ENCODE measurements at regions not wholly inside any gene's neighbourhood (a gene's known extent, or its start where the extent isn't known, plus 50 kb on each side); places are given as distances from the start of the nearest gene placed in this dataset.

DNA sequence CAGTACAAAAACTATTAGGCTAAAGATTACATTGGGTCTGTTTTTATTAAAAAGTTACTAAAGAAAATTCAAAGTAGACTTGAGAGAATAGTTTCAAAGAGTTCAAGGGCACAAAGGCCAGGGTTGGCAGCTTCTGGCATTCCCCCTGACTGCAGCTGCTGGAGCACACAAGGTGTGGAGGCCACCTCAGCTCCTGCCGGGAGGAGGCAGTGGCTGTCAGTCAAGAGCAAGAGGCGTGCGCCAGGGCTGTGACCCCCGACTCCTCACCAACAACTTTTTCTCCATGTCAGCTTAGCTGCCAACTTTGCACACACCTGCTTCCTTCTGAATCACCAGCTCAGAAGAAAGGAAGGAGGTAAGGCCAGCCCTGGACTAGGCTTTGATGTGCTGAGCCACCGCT is 144.6 kb upstream of the PLXNA4 start:
- H3K9ac ChIP-seq (ENCODE audit: low read length) = no peak overlapping the region
- H4K20me1 ChIP-seq (ENCODE audit: insufficient read depth, low read length) = no peaks in the 10 kb centered on the region
- no peak for TF ChIP-seq EZH2phosphoT487 (IDR thresholded peaks at IDR 0.05; ENCODE audit: low read depth)
- TF ChIP-seq, protein P1, sequence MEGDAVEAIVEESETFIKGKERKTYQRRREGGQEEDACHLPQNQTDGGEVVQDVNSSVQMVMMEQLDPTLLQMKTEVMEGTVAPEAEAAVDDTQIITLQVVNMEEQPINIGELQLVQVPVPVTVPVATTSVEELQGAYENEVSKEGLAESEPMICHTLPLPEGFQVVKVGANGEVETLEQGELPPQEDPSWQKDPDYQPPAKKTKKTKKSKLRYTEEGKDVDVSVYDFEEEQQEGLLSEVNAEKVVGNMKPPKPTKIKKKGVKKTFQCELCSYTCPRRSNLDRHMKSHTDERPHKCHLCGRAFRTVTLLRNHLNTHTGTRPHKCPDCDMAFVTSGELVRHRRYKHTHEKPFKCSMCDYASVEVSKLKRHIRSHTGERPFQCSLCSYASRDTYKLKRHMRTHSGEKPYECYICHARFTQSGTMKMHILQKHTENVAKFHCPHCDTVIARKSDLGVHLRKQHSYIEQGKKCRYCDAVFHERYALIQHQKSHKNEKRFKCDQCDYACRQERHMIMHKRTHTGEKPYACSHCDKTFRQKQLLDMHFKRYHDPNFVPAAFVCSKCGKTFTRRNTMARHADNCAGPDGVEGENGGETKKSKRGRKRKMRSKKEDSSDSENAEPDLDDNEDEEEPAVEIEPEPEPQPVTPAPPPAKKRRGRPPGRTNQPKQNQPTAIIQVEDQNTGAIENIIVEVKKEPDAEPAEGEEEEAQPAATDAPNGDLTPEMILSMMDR (IDR thresholded peaks at IDR 0.05; ENCODE audit: low read depth, low read length) = no peak
- H3K27ac ChIP-seq (ENCODE audit: low read length) = no peak overlapping the region
- H3K79me2 ChIP-seq (ENCODE audit: low read length) = no peaks in the 10 kb centered on the region
- no peak overlapping the region for H2AFZ ChIP-seq (ENCODE audit: low read depth, low read length)
- H3K4me1 ChIP-seq (ENCODE audit: low read length) = no peaks in the 10 kb centered on the region
- no peak overlapping the region for H3K4me3 ChIP-seq (ENCODE audit: low read length)
- no peak overlapping the region for H3K4me2 ChIP-seq (ENCODE audit: low read length)
- peaks cover 3% of the 10 kb centered on the region; the same call in 1 of the 2 replicates for H3K27me3 ChIP-seq (ENCODE audit: low read depth, low read length)
- no peaks in the 10 kb centered on the region for H3K36me3 ChIP-seq (replicated peaks; ENCODE audit: low read depth, low read length)
- H3K9me3 ChIP-seq (ENCODE audit: insufficient read depth, low read length) = no peaks in the 10 kb centered on the region

DNA sequence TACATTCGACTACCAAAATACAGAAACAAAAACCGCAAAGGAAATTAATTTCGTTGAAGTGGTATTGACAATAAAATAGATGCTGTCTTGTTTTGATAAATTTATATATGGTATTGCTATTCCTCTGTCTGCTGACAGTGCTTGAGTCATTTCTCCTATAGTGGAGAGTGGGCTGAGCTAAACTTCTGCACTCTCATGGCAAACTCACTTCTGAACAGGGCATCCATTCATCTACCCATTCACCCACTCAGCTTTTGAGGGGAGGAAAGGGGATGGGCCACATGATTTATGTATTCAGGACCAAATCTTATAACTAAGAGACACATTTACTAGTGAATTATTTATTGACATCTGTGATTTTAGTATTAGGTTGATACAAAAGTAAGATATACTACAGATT is 137.6 kb upstream of the PLXNA4 start:
- no peak overlapping the region for H3K4me2 ChIP-seq (ENCODE audit: low read length)
- H3K27ac ChIP-seq (ENCODE audit: low read length) = no peak overlapping the region
- TF ChIP-seq, protein P1 (IDR thresholded peaks at IDR 0.05; ENCODE audit: low read depth, low read length) = no peak
- TF ChIP-seq EZH2phosphoT487 (IDR thresholded peaks at IDR 0.05; ENCODE audit: low read depth) = no peak
- H3K36me3 ChIP-seq (replicated peaks; ENCODE audit: low read depth, low read length) = no peaks in the 10 kb centered on the region
- H2AFZ ChIP-seq (ENCODE audit: low read depth, low read length) = no peak overlapping the region
- H3K4me1 ChIP-seq (ENCODE audit: low read length) = no peaks in the 10 kb centered on the region
- no peaks in the 10 kb centered on the region for H3K79me2 ChIP-seq (ENCODE audit: low read length)
- peaks cover 3% of the 10 kb centered on the region; the same call in 1 of the 2 replicates for H3K27me3 ChIP-seq (ENCODE audit: low read depth, low read length)
- no peaks in the 10 kb centered on the region for H4K20me1 ChIP-seq (ENCODE audit: insufficient read depth, low read length)
- H3K4me3 ChIP-seq (ENCODE audit: low read length) = no peak overlapping the region
- H3K9me3 ChIP-seq (ENCODE audit: insufficient read depth, low read length) = no peaks in the 10 kb centered on the region
- H3K9ac ChIP-seq (ENCODE audit: low read length) = no peak overlapping the region

DNA sequence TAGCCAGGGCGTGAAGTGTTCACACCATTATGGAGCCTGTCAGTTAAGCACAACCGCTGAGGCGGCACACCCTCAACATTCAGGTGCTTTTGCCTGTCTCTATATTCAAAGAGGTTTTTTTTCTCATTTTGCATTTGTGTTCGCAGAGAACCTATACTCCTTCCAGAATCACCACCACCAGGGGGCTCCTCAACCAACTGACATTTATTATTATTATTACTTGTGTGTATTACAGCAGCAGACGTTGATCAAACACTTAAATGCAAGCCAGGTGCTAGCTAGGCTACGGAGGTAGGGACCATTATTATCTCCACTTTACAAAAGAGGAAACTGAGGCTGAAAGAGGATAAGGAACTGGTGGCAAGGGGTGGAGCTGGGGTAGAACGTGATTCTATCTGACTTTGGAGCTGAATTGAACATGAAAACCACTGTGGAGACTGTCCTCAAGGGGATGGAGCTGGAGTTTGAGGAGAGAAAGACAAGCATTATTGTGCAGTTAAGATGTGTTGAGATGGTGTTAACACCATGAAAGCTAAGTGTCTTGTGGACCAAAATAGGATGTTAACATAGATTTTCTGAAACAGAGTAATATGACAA is 133.8 kb upstream of the PLXNA4 start:
- H3K27me3 ChIP-seq (ENCODE audit: low read depth, low read length) = no peaks in the 10 kb centered on the region; the same call in 1 of the 2 replicates
- H3K4me1 ChIP-seq (ENCODE audit: low read length) = no peaks in the 10 kb centered on the region
- H3K27ac ChIP-seq (ENCODE audit: low read length) = no peak overlapping the region
- H4K20me1 ChIP-seq (ENCODE audit: insufficient read depth, low read length) = no peaks in the 10 kb centered on the region
- H3K4me3 ChIP-seq (ENCODE audit: low read length) = no peak overlapping the region
- no peak overlapping the region for H2AFZ ChIP-seq (ENCODE audit: low read depth, low read length)
- H3K79me2 ChIP-seq (ENCODE audit: low read length) = no peaks in the 10 kb centered on the region
- no peak overlapping the region for H3K9ac ChIP-seq (ENCODE audit: low read length)
- no peak overlapping the region for H3K4me2 ChIP-seq (ENCODE audit: low read length)
- no peak for TF ChIP-seq EZH2phosphoT487 (IDR thresholded peaks at IDR 0.05; ENCODE audit: low read depth)
- TF ChIP-seq, protein P1 (IDR thresholded peaks at IDR 0.05; ENCODE audit: low read depth, low read length) = peak; percentile 58
- no peaks in the 10 kb centered on the region for H3K9me3 ChIP-seq (ENCODE audit: insufficient read depth, low read length)
- no peaks in the 10 kb centered on the region for H3K36me3 ChIP-seq (replicated peaks; ENCODE audit: low read depth, low read length)

DNA sequence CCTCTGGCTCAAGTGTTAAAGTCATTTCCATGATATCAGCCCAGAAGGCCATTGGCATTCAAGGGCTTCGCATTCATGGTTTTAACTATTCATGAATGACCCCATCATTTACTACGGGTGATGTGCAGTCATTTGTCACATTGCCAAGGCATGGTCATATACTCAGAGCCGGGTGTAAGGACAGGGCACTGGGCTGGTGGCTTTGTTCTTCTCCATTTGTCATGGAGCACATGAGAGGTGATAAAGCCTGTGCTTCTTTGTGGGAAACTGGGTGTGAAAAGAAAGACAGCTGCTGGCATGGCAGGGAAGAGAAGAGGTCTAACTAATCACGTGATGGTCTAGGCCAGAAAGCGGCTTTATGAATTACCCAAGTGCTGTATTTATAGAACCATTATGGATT is 132.2 kb upstream of the PLXNA4 start:
- H3K9me3 ChIP-seq (ENCODE audit: insufficient read depth, low read length) = no peaks in the 10 kb centered on the region
- no peaks in the 10 kb centered on the region for H3K4me1 ChIP-seq (ENCODE audit: low read length)
- no peak overlapping the region for H3K4me2 ChIP-seq (ENCODE audit: low read length)
- no peaks in the 10 kb centered on the region for H4K20me1 ChIP-seq (ENCODE audit: insufficient read depth, low read length)
- H3K36me3 ChIP-seq (replicated peaks; ENCODE audit: low read depth, low read length) = no peaks in the 10 kb centered on the region
- no peaks in the 10 kb centered on the region for H3K79me2 ChIP-seq (ENCODE audit: low read length)
- H3K4me3 ChIP-seq (ENCODE audit: low read length) = no peak overlapping the region
- H3K27me3 ChIP-seq (ENCODE audit: low read depth, low read length) = peaks cover 3% of the 10 kb centered on the region
- H2AFZ ChIP-seq (ENCODE audit: low read depth, low read length) = no peak overlapping the region
- no peak overlapping the region for H3K9ac ChIP-seq (ENCODE audit: low read length)
- no peak for TF ChIP-seq EZH2phosphoT487 (IDR thresholded peaks at IDR 0.05; ENCODE audit: low read depth)
- H3K27ac ChIP-seq (ENCODE audit: low read length) = no peak overlapping the region
